KBM-7 (cell line): ENCODE measurements at regions not wholly inside any gene's neighbourhood (a gene's known extent, or its start where the extent isn't known, plus 50 kb on each side); places are given as distances from the start of the nearest gene placed in this dataset.
"Not testable (repeated sequence)": the region's sequence is repeated elsewhere in the genome, so short reads cannot be mapped to it uniquely, and the experiment has no call there.

ENCODE experiments used
- DNase-seq: peaks from one replicate; pipeline ENCODE4 v3.0.0-alpha.2; 2015
- in situ Hi-C: fragments of 300-500 bp; cut with MboI; formaldehyde crosslinking; loops from 2 replicates; pipeline ENCODE4 v1.14.3; 2020; ENCODE audit warnings: low sequenced_read_pairs, low pct_unique_long_range_greater_than_20kb, mixed read lengths

DNA sequence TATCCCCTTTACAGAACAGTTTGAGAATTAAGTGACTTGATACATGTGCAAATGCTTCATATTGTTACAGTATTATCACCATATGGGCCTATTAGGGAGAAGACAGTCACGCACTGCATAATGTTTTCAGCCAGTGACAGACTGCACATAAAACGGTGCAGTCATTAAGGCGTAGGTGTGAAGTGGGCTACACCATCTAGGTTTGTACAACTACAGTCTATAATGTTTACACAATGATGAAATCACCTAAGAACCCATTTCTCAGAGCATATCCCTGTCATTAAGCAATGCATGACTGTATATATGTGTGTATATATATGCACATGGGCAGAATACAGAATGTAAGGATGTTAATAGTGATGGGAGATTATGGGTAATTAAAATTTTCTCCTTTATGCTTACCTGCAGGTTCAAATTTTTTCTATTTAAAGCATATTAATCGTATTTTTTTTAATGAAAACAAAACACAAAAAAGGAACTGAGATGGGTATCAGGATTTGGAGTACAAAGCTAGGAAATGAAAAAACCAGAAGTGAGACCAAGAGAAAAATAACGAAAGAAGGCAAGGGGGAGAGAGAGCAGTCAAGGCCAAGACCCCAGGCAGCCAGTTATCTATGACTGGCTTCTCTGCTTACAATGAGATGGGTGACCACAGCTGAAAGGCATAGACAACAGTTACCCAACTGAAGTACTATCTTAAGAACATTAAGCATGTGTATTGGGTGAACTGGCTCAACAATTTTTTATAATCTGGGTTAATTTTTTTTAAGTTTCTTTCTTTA is 122.9 kb upstream of the DAB1 start:
- in situ Hi-C loops: no loop called here
- DNase-seq: no peak

DNA sequence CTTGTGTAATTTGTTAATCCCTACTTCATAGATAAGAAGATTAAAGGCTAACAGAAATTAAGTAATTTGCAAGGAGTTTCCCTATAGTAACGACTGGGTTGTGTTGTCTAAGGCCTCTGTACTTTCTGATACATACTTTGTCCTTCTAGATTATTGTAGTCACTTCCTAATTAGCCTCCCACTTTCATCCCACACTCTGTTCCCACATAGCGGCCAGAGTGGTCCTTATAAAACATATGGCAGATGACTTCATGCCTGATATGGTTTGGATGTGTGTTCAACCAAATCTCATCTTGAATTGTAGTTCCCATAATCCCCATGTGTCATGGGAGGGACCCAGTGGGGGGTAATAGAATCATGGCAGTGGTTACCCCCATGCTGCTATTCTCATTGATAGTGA is 120.5 kb upstream of the DAB1 start:
- no peak for DNase-seq
- in situ Hi-C loops: no loop called here

- in situ Hi-C loops: no loop called here
- no peak for DNase-seq
These were observed 113.0 kb upstream of the DAB1 start for GRCh38 chr1:57536749-57537423.

- no peak for DNase-seq
- in situ Hi-C loops: no loop called here
These were observed 108.4 kb upstream of the DAB1 start for GRCh38 chr1:57532299-57532698.

DNA sequence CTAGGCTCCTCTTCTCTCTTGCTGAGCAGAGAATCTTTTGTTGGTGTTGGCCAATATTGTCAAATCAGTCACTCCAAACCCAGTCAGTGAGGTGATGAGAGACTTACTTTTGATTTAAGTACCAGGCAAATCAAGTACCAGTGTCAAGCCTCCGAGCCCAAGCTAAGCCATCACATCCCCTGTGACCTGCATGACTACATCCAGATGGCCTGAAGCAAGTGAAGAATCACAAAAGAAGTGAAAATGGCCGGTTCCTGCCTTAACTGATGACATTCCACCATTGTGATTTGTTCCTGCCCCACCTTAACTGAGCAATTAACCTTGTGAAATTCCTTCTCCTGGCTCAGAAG is 107.0 kb upstream of the DAB1 start:
- DNase-seq, in situ Hi-C loops: not testable (repeated sequence)

DNA sequence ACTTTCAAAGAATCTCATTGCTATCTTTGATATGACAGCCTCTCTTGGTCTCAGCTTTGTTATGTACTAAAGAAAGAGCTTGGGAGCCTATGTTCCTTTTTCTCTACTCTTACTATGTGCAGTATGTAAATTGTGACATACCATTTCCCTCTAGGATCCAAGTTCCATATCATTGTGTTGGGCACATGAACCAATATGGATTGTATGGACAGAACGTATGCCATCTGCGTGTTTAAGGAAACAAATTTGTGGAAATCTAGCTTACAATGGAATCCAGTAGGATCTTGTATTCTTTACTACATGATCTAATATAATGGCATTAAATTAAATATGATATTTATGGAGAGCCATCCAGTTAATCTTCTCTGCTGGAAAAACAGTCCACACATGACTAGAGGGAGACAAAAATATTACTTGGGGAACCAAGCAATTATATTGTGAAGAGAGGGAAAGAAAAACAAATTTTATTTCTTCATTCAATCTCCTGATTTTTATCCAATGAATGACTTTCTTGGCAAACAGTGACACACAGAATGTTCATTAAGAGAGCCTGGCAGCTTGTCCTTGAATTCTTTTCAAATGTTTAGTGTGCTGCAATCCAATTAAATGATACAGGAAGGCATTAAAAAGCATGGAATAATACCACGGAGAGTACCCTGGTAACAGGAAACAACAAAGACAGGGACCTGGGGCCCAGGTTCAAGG is 106.5 kb upstream of the DAB1 start:
- no peak for DNase-seq
- in situ Hi-C loops: no loop called here

- DNase-seq: no peak
- in situ Hi-C loops: no loop called here
These were observed 98.7 kb upstream of the DAB1 start for GRCh38 chr1:57522575-57522974.

GRCh38 chr1:57520743-57521515 is 97.1 kb upstream of the DAB1 start:
- in situ Hi-C loops: no loop called here
- DNase-seq: no peak

GRCh38 chr1:57518496-57518895 is 94.6 kb upstream of the DAB1 start:
- in situ Hi-C loops: no loop called here
- DNase-seq: no peak

GRCh38 chr1:57517587-57518374 is 93.9 kb upstream of the DAB1 start:
- in situ Hi-C loops: no loop called here
- no peak for DNase-seq

GRCh38 chr1:57512386-57512785 is 88.5 kb upstream of the DAB1 start:
- DNase-seq: no peak
- in situ Hi-C loops: no loop called here

DNA sequence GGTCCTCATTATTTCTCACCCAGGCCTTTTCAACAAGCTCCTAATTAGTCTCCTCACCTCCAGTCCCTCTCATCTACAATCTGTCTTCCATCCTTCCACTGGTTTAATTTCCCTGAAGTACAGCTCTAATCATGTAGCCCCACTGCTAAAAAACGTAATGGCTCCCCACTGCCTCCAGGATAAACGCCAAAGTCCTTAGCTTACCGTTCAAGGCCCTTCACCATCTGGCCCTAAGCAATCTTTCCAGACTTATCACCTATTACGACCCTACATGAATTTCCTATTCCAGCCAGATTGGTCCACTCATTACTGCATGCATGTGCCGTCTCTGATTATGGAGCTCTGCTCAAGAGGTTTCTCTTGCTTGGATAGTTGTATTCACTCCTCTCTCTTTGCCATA is 83.1 kb upstream of the DAB1 start:
- no peak for DNase-seq
- in situ Hi-C loops: no loop called here

DNA sequence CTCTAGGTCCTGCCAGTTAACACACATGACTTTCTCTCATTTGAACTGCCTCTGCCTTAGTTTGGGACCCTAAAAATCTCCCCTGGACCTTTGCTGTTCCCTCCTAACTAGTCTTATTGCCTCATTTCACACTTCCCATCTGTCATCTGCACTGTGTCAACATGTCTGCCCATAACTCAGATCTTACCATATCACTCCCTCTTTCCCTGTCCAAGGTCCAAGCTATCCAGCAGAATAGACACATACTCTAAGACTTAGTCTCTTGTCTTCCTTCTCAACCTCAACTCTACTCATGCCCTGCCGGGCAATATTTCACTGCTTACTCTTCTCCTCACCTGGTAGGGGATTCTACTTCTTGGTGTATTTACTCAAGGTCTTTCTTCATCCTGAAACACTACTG is 79.5 kb upstream of the DAB1 start:
- in situ Hi-C loops: no loop called here
- no peak for DNase-seq

- in situ Hi-C loops: no loop called here
These were observed 76.4 kb upstream of the DAB1 start for GRCh38 chr1:57500136-57500830.

DNA sequence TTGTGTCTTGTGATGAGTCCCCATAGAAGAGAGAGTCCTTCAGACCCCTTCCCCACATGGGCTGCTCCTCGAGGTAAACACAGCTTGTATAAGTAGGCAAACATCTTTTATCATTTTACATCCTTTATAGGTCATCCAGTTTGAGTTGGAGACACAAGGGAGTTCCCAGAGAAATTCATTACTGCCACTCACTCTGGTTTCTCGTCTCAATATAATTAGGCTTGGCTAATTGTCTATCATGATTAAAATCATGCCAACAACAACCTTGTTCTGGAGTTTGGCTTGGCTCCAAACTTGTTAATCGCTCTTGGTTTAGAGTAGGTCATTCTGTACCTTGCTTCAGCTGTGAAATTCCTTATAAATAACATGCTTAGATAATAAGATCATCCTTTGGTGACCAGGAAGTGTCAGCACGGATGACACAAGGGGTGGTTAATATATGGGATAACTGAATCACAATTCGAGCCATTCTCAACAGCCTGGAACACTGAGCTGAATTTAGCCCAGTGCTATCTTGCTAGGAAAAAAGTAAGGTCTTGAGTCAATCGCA is 70.7 kb upstream of the DAB1 start:
- in situ Hi-C loops: no loop called here
- no peak for DNase-seq

More at GRCh38 chr1:57500136-57500830, 76.4 kb upstream of the DAB1 start:
- no peak for DNase-seq

DNA sequence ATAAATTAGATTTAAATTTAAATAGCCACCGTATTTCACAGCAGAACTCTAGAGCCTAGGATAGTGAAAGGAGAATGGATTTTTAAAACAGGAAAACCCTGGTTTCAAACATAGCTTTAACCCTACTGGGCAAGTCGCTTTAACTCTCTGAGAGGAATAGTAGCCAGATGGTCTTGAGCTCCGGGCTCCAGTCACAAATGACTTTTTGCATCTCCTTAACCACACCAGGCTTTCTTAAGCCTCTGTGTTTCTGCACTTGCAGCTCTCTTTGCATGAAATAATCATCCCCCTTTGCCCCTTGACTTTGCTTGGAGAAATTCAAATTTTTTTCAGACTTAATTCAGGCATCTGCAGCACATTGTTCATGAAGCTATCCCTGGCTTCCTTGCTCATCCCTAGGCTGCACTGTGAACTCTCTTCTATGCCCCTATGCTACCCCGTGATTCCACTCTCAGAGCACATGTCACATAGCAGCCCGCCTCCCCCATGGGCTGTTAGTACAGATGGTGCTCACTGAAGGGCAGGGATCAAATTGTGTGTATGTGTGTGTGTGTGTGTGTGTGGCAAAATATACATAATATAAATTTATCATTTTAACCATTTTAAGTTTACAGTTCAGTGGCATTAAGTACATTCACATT is 68.8 kb upstream of the DAB1 start:
- no peak for DNase-seq
- in situ Hi-C loops: no loop called here

GRCh38 chr1:57489358-57490036 is 65.6 kb upstream of the DAB1 start:
- in situ Hi-C loops: no loop called here
- DNase-seq: no peak
